ENCODE measurements at regions not wholly inside any gene's neighbourhood (a gene's known extent, or its start where the extent isn't known, plus 50 kb on each side); places are given as distances from the start of the nearest gene placed in this dataset.

GRCh38 chr9:109710830-109711229 is 69.2 kb upstream of the PALM2AKAP2 start:
- no peak overlapping the region for H3K4me3 ChIP-seq (ENCODE audit: low read depth, low read length)
- no peak for TF ChIP-seq CTCF (IDR thresholded peaks at IDR 0.05; ENCODE audit: low read depth, low read length)

- H3K4me3 ChIP-seq (ENCODE audit: low read depth, low read length): no peak overlapping the region
- TF ChIP-seq CTCF (IDR thresholded peaks at IDR 0.05; ENCODE audit: low read depth, low read length): no peak
Measured at GRCh38 chr9:109715344-109715743, 64.7 kb upstream of the PALM2AKAP2 start.

GRCh38 chr9:109716631-109717030 is 63.4 kb upstream of the PALM2AKAP2 start:
- no peak for TF ChIP-seq CTCF (IDR thresholded peaks at IDR 0.05; ENCODE audit: low read depth, low read length)
- no peak overlapping the region for H3K4me3 ChIP-seq (ENCODE audit: low read depth, low read length)

GRCh38 chr9:109717342-109717741 is 62.7 kb upstream of the PALM2AKAP2 start:
- no peak overlapping the region for H3K4me3 ChIP-seq (ENCODE audit: low read depth, low read length)
- no peak for TF ChIP-seq CTCF (IDR thresholded peaks at IDR 0.05; ENCODE audit: low read depth, low read length)

GRCh38 chr9:109718861-109719260 is 61.1 kb upstream of the PALM2AKAP2 start:
- H3K4me3 ChIP-seq (ENCODE audit: low read depth, low read length): no peak overlapping the region
- TF ChIP-seq CTCF (IDR thresholded peaks at IDR 0.05; ENCODE audit: low read depth, low read length): no peak

- no peak overlapping the region for H3K4me3 ChIP-seq (ENCODE audit: low read depth, low read length)
- no peak for TF ChIP-seq CTCF (IDR thresholded peaks at IDR 0.05; ENCODE audit: low read depth, low read length)
Measured at GRCh38 chr9:109721001-109721400, 59.0 kb upstream of the PALM2AKAP2 start.

GRCh38 chr9:109722007-109722406 is 58.0 kb upstream of the PALM2AKAP2 start:
- TF ChIP-seq CTCF (IDR thresholded peaks at IDR 0.05; ENCODE audit: low read depth, low read length): no peak
- no peak overlapping the region for H3K4me3 ChIP-seq (ENCODE audit: low read depth, low read length)
